Prostate gland (tissue), 2 donors: ENCODE measurements at regions not wholly inside any gene's neighbourhood (a gene's known extent, or its start where the extent isn't known, plus 50 kb on each side); places are given as distances from the start of the nearest gene placed in this dataset.

Experiments used
- CTCF ChIP-seq, 4 experiments: fragments of 200-600 bp in 2 of 4; fragments of 450-650 bp in 2 of 4; sonication (generic) in 2 of 4; IDR thresholded peaks; 1 replicate in 3 of 4; 2 replicates in 1 of 4; pipeline ENCODE4 v1.5.1; 2016 to 2019; ENCODE audit warnings: antibody characterized with exemption in 4 of 4, mild to moderate bottlenecking in 2 of 4, moderate library complexity in 2 of 4
- POLR2A ChIP-seq: fragments of 450-650 bp; IDR thresholded peaks from one replicate; pipeline ENCODE4 v1.6.1; 2016; ENCODE audit warnings: antibody characterized with exemption, mild to moderate bottlenecking

- TF ChIP-seq POLR2A, result no peak
- no peak for TF ChIP-seq CTCF (IDR thresholded peaks at IDR 0.05)
Observed at GRCh38 chr6:17186925-17187324, 85.1 kb downstream of the STMND1 start.
